Sigmoid colon (tissue), 3 donors: ENCODE measurements at regions not wholly inside any gene's neighbourhood (a gene's known extent, or its start where the extent isn't known, plus 50 kb on each side); places are given as distances from the start of the nearest gene placed in this dataset.
"Not testable (repeated sequence)": the region's sequence is repeated elsewhere in the genome, so short reads cannot be mapped to it uniquely, and the experiment has no call there.

Experiments
- POLR2A ChIP-seq, 2 donors: fragments of 450-650 bp; IDR thresholded peaks; one replicate each; pipeline ENCODE4 v1.6.1; 2016; ENCODE audit warnings: antibody characterized with exemption in 2 of 2, mild to moderate bottlenecking in 2 of 2, moderate library complexity in 2 of 2
- TF ChIP-seq, protein P1 (sequence below), 4 experiments: fragments of 450-650 bp in 3 of 4; fragments of 200-600 bp in 1 of 4; IDR thresholded peaks; one replicate each; pipeline ENCODE4 v1.5.1; 2016 to 2019; ENCODE audit warnings: antibody characterized with exemption in 4 of 4, mild to moderate bottlenecking in 3 of 4, moderate library complexity in 2 of 4

DNA sequence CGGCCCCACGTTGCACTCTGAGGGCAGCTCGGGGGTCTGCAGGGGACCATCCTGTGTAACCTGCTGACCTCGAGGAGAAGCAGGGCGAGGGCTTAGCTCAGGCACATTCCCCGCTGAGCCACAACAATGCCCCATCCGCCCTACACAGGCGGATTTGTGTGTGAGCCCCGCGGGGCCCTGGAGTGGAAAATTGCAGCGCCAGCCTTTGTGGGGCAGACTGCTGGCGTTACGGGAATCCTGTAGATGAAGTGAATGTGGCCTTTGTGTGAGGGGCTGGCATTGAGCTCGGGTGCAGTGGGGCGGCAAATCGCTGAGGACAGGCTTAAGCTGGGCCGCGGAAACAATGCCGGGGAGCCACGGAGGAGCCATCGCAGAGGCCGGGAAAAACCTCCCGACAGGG lies 3970.3 kb upstream of the TPTE start:
- not testable (repeated sequence) for TF ChIP-seq POLR2A (IDR thresholded peaks at IDR 0.05)
- TF ChIP-seq, protein P1, sequence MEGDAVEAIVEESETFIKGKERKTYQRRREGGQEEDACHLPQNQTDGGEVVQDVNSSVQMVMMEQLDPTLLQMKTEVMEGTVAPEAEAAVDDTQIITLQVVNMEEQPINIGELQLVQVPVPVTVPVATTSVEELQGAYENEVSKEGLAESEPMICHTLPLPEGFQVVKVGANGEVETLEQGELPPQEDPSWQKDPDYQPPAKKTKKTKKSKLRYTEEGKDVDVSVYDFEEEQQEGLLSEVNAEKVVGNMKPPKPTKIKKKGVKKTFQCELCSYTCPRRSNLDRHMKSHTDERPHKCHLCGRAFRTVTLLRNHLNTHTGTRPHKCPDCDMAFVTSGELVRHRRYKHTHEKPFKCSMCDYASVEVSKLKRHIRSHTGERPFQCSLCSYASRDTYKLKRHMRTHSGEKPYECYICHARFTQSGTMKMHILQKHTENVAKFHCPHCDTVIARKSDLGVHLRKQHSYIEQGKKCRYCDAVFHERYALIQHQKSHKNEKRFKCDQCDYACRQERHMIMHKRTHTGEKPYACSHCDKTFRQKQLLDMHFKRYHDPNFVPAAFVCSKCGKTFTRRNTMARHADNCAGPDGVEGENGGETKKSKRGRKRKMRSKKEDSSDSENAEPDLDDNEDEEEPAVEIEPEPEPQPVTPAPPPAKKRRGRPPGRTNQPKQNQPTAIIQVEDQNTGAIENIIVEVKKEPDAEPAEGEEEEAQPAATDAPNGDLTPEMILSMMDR (IDR thresholded peaks at IDR 0.05) = not testable (repeated sequence)
